DMS79 (cell line): ENCODE measurements at regions not wholly inside any gene's neighbourhood (a gene's known extent, or its start where the extent isn't known, plus 50 kb on each side); places are given as distances from the start of the nearest gene placed in this dataset.

ENCODE experiments used
- DNase-seq: peaks from one replicate; lab custom pipeline; 2025; lab: John Stamatoyannopoulos, UW

- DNase-seq: no peak
Measured at GRCh38 chr5:103849934-103850333, 287.3 kb upstream of the NUDT12 start.

GRCh38 chr5:103847060-103847459, 284.5 kb upstream of the NUDT12 start:
- DNase-seq: no peak

GRCh38 chr5:103842936-103843335, 280.3 kb upstream of the NUDT12 start:
- no peak for DNase-seq

- DNase-seq: no peak
Measured at GRCh38 chr5:103840600-103840999, 278.0 kb upstream of the NUDT12 start.

GRCh38 chr5:103834216-103834615, 271.6 kb upstream of the NUDT12 start:
- DNase-seq: no peak

DNA sequence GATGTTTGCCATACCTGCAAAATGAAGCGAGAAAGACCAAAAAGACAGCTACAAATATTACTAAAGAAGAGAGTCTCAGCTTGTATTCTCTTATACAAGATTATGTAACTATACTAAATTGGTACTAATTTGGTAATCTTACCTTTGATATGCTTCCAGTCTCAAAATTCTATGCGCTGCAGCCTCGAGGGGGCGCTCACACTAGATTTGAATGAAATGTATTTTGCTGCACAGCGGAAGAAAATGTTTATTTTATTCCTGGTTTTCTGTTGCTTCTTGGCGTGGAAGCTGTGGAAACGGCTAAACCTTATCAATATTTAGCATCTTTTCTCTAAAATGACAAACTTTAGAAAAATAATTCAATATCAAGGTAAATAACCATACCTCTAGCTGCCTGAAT, 267.0 kb upstream of the NUDT12 start:
- no peak for DNase-seq

DNA sequence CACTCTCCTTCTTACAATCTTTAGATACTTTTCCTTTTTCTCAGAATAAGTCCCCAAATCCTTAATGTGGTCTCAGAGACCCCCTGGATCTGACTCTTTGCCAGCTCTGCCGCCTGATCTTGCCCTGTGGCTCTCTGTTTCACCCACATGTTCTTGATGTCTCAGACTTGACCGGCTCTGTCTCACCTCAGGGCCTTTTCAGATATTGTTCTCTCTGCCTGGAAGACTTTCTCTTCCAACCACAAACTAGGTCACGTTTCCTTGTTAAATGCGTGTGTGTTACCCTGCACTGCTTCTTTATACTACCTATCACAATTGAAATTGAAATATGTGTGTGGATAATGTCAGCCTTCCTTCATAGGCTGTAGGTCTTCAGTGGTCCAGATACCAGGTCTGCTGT, 265.4 kb upstream of the NUDT12 start:
- DNase-seq: no peak

GRCh38 chr5:103821361-103821760, 258.8 kb upstream of the NUDT12 start:
- DNase-seq: no peak

DNA sequence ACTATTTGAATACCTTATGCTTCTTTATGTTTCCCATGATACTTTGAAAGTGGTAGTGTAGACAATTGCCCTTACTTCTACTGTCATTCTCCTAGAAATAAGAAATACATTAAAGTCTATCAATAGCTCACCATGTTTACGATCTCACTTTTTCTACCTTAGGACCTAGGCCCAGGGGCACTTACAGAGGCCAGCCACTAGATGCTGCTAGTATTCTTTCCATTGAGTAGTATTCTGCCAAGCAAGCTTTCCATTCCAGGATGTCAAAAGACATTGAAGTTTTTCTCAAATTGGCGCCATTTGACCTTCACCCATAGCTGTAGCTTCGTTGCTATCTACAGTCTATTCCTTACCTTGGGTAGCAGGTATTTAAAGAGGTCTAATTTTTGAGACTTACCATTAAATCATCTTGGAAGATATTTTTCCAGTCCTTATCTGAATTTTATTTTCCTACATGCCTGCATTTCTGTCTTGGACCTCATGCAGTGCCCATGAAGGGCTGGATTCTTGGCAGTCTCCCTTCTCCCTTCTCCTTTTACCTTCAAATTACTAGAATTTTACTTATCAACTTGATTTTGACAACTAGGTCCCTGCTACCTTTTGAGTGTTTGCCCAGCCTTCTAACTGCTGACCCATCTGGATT, 246.0 kb upstream of the NUDT12 start:
- DNase-seq: no peak

DNA sequence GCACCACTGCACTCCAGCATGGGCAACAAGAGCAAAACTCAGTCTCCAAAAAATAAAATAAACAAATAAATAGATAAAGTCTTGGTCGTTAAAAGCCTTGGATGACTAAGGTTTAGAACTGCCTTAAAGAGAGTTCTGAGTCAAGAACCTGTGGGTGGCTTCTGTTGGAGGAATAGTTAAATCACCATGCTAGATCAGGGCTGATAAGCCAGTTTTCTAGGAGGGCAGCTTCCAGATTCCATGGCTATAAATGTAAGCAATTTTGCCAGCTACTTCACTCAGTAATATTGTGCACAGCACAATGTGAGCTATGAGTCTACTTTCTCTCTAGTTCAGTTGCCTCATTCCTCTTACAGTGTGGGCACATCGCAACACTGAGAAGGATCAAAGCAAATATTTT, 242.1 kb upstream of the NUDT12 start:
- DNase-seq: no peak

DNA sequence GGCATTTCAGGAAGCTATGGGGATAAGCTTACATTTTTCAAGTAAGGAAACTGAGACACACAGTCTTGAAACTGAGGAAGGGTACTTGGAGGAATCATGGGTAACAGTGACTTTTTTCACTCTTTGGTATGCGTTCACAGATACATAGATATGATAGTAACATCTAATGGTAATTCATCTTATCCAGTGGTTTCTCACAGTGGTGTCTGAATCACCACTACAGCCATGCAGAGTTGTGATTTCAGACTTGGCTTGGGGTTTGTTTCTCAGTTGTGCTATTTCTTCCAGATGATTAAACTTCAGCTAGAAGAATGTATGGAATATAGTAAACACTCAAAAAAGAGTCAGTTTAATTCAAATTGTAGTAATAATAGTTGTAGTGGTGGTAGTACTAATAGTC, 239.1 kb upstream of the NUDT12 start:
- no peak for DNase-seq

GRCh38 chr5:103800741-103801495, 238.3 kb upstream of the NUDT12 start:
- DNase-seq: no peak

DNA sequence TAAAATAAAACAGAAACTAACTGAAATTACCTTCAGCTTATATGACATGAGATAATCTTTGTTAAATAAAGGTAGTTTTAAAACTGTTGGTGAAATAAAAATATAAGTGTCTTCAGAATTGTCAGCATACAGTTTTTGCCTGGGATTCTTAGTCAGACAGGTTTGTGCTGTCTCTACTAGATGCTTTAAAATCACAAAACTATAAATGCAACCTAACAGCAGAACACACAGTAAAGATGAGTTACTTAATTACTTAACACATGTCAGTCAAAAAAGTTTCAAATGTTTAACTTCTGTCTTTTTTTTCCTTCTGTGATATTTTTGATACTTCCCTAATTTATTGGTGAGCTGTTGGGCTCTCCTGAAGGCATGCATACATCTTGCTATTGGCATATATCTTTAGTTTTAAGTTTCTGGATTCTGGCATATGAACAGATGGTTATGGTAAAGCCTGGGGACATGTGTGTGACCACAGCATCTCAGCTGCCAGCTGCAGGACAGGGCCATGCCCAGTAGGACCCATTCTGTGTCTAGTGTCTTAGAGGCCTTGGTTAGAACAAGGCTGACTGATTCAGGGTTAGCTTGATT, 231.1 kb upstream of the NUDT12 start:
- DNase-seq: no peak

- no peak for DNase-seq
Measured at GRCh38 chr5:103785569-103785968, 223.0 kb upstream of the NUDT12 start.

GRCh38 chr5:103783669-103784068, 221.1 kb upstream of the NUDT12 start:
- DNase-seq: no peak

DNA sequence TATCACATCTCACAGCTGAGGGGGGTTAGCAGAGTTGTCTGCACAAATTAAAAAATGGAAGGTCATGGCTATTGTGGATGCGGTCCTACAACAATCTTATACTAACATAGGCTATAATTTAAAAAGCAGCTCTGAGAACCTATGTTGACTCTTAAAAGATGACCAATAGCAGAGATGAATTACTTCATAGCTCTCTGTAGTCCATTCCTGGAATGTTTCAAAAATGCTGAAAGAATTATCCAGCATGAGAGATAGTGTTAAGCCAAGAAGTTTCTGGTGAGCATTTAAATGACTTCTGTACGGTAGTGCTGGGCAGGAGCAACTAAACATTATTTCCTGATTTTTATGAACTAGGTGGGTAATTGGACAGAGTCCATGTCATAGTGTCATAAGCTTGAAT, 218.2 kb upstream of the NUDT12 start:
- no peak for DNase-seq

- DNase-seq: no peak
Measured at GRCh38 chr5:103774721-103775120, 212.1 kb upstream of the NUDT12 start.

DNA sequence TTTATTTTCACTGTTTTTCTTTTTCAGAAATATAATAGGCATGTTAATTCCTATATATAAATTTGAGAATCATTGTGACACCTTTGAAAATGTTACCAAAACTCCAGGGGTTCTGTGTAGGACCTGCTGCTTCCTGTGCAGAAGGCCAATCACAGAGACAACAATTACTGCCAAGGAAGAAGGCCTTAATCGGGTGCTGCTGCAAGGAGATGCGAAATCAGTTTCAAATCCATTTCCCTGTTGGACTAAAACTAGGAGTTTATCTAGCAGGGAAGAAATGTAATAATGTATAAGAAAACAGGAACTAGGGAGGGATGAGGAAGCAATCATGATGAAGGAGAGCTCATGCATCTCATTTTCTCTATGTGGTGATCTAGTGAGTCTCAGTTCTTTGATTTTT, 209.7 kb upstream of the NUDT12 start:
- no peak for DNase-seq

- no peak for DNase-seq
Measured at GRCh38 chr5:103764403-103764802, 201.8 kb upstream of the NUDT12 start.

GRCh38 chr5:103758996-103759395, 196.4 kb upstream of the NUDT12 start:
- no peak for DNase-seq

DNA sequence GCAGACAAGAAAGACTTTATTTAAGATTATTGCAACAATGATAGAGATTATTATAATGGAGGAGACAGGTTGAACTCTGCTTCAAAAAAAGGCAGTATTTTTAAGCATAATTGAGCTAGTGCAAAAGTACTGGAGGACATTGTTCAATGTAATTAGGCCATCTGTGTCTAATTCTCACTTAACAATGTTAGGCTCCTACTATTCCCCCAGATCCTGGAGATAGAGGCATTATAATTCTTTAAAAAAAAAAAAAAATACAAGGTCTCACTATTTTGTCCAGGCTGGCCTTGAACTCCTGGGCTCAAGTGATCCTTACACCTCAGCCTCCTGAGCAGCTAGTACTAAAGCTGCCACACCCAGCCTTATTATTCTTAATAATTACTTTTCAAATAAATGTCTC, 193.4 kb upstream of the NUDT12 start:
- DNase-seq: no peak

- no peak for DNase-seq
Measured at GRCh38 chr5:103745353-103746065, 182.9 kb upstream of the NUDT12 start.

DNA sequence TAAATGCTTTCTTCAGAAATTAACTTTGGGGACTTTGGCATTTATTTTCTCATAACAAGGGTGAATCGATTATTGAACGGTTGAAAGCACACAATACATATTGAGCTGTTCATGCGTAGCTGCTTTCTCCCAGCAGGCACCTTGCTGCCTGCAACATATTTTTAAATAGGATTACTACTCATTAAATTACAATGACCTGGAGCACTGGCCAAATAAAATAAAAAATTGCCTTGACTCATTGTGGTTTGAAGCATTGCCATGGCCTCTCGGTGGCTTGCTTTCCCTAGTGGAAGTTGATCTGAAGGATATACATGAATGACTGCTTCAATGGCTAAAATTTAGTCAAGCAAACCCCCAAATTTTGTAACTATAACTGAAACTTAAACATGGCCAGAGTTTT, 181.6 kb upstream of the NUDT12 start:
- DNase-seq: no peak
